Stomach (tissue), 8 donors: ENCODE measurements at regions not wholly inside any gene's neighbourhood (a gene's known extent, or its start where the extent isn't known, plus 50 kb on each side); places are given as distances from the start of the nearest gene placed in this dataset.

Experiments used
- DNase-seq, 2 donors: peaks; one replicate each; pipeline versions ENCODE4 v3.0.0 to v3.0.0-alpha.2; 2013 to 2019
- H3K27ac ChIP-seq, 5 donors: fragments of 200-600 bp in 4 of 5; sonication (generic) in 4 of 5; one replicate each; pipeline ENCODE4 v1.5.1; 2013 to 2019; ENCODE audit warnings: mild to moderate bottlenecking in 1 of 5, moderate library complexity in 1 of 5
- H3K27me3 ChIP-seq, 3 donors: fragments of 200-600 bp; sonication (generic); one replicate each; pipeline ENCODE4 v1.5.1; 2017 to 2019; ENCODE audit warnings: mixed run types in 1 of 3
- H3K36me3 ChIP-seq, 4 donors: fragments of 200-600 bp; sonication (generic); 1 replicate in 3 of 4; 2 replicates in 1 of 4; pipeline ENCODE4 v1.5.1; 2016 to 2019
- H3K4me1 ChIP-seq, 4 donors: fragments of 200-600 bp; sonication (generic); one replicate each; pipeline ENCODE4 v1.5.1; 2016 to 2019
- H3K4me3 ChIP-seq, 4 donors: fragments of 200-600 bp; sonication (generic) in 3 of 4; one replicate each; pipeline ENCODE4 v1.5.1; 2016 to 2019; ENCODE audit warnings: mild to moderate bottlenecking in 1 of 4
- H3K9me3 ChIP-seq, 4 donors: fragments of 200-600 bp; sonication (generic); one replicate each; pipeline ENCODE4 v1.5.1; 2016 to 2019
- EP300 ChIP-seq: sonication (generic); formaldehyde crosslinking; IDR thresholded peaks from one replicate; pipeline ENCODE4 v1.6.1; 2017; ENCODE audit warnings: antibody characterized with exemption
- POLR2A ChIP-seq, 4 donors: fragments of 450-650 bp; IDR thresholded peaks; one replicate each; pipeline ENCODE4 v1.6.1; 2016; ENCODE audit warnings: antibody characterized with exemption in 4 of 4, control low read depth in 2 of 4, mild to moderate bottlenecking in 1 of 4, moderate library complexity in 1 of 4
- POLR2AphosphoS5 ChIP-seq, 3 donors: sonication (generic); formaldehyde crosslinking; IDR thresholded peaks; one replicate each; pipeline ENCODE4 v1.6.1; 2016; ENCODE audit warnings: antibody characterized with exemption in 3 of 3
- WGBS, 5 donors: extraction: QIAGEN DNeasy Blood & Tissue Kit in 3 of 5; methylation state at CpG; one replicate each; pipeline versions ENCODE4 v1.1.5 to v1.1.7; 2013 to 2018; 5-methylcytosine and 5-hydroxymethylcytosine counted together
- intact Hi-C: fragments of 100-400 bp; cut with DNase I; formaldehyde crosslinking; loops from one replicate; pipeline ENCODE4 v1.15.1; 2023; ENCODE audit warnings: low total_unique reads
- TF ChIP-seq, protein P1 (sequence below), 7 experiments: fragments of 450-650 bp in 4 of 7; fragments of 200-600 bp in 3 of 7; sonication (generic) in 3 of 7; IDR thresholded peaks; one replicate each; pipeline ENCODE4 v1.5.1; 2016 to 2019; ENCODE audit warnings: antibody characterized with exemption in 7 of 7, control low read depth in 2 of 7, mild to moderate bottlenecking in 1 of 7
- donor health status: healthy with polysubstance abuse.
- donor health status: Bipolar disorder and iron deficiency.
- donor health status: healthy.

DNA sequence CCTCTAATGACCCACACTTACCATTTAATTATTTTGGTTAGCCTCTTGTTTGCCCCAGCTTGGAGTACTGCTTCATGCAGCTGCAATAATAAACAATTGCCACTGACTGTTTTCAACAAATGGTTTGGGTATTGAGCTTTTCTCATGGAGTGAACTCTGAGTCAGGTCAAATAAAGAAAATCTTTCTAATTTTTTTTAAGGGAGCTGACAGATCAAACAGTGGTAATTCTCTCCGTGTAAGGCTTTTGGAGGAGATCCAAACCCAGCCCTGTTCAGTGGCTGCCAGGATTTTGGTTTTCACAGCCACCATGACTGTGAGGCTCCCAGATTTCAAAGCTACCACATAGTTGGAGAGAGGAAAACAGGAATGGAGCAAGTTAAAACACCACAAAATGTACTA is 110.7 kb upstream of the EFNA5 start:
- intact Hi-C loops = no loop called here
- Histone ChIP-seq H3K4me3 (no peak overlapping the region), H3K36me3 (no peaks in the 10 kb centered on the region), H3K27ac (no peak overlapping the region), H3K9me3 (peaks cover 0 to 16% (median 9%) of the 10 kb centered on the region in 4 donors), H3K4me1 (no peaks in the 10 kb centered on the region), H3K27me3 (no peaks in the 10 kb centered on the region)
- TF ChIP-seq, protein P1, sequence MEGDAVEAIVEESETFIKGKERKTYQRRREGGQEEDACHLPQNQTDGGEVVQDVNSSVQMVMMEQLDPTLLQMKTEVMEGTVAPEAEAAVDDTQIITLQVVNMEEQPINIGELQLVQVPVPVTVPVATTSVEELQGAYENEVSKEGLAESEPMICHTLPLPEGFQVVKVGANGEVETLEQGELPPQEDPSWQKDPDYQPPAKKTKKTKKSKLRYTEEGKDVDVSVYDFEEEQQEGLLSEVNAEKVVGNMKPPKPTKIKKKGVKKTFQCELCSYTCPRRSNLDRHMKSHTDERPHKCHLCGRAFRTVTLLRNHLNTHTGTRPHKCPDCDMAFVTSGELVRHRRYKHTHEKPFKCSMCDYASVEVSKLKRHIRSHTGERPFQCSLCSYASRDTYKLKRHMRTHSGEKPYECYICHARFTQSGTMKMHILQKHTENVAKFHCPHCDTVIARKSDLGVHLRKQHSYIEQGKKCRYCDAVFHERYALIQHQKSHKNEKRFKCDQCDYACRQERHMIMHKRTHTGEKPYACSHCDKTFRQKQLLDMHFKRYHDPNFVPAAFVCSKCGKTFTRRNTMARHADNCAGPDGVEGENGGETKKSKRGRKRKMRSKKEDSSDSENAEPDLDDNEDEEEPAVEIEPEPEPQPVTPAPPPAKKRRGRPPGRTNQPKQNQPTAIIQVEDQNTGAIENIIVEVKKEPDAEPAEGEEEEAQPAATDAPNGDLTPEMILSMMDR (IDR thresholded peaks at IDR 0.05) = no peak
- TF ChIP-seq POLR2AphosphoS5 (IDR thresholded peaks at IDR 0.05) = no peak
- WGBS, 5 donors = 9 to 33% (median 18%) methylated on average over 1 of the region's 1 CpG
- no peak for DNase-seq

DNA sequence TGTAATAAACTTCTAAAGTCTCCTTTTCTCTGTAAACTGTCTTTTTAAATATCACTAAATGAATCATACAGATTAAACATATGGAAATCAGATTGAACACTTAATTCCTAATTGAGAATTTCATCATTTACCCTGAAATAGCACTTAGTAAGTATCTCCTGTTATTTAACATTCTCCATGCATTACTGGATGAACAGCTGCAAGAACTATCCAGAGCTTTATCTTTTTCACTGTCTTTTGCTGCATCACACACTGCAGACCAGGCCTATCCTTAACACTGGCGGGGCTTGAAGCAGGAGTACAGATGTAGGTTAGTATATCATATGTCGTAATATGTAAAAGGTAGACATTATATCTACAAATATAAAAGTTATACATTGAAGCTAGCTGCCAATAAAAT is 108.7 kb upstream of the EFNA5 start:
- no peak for TF ChIP-seq EP300
- TF ChIP-seq, protein P1 (IDR thresholded peaks at IDR 0.05) = no peak
- TF ChIP-seq POLR2AphosphoS5 (IDR thresholded peaks at IDR 0.05) = no peak
- no peak for TF ChIP-seq POLR2A (IDR thresholded peaks at IDR 0.05)
- no peaks in the 10 kb centered on the region for H3K4me1 ChIP-seq
- H3K9me3 ChIP-seq = peaks cover 0 to 14% (median 6%) of the 10 kb centered on the region in 4 donors
- DNase-seq = no peak
- H3K36me3 ChIP-seq = no peaks in the 10 kb centered on the region
- no peak overlapping the region for H3K27ac ChIP-seq
- WGBS, 5 donors = 91 to 98% (median 97%) methylated on average over 2 of the region's 2 CpGs
- intact Hi-C loops = no loop called here
- H3K27me3 ChIP-seq = no peaks in the 10 kb centered on the region
- no peak overlapping the region for H3K4me3 ChIP-seq

DNA sequence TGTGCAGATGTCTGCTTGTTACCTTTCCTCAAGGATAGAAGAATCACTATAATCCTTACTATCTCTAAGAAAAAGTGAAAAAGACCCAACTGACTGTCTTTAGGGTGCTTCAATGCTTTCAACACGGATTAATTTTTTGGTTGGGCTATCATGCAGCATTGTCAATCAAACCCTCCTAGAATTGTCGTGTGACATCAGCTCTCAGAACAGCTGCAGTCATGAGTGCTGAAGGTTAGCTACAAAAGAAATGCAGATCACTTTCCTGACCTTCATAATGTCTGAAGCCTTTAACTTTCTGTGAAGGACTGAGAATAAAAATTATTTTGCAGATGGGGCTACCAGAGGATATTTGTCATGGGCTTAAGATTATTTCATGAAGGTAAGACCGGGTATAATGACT is 107.9 kb upstream of the EFNA5 start:
- no peak overlapping the region for H3K4me3 ChIP-seq
- WGBS, 5 donors = 67 to 85% (median 79%) methylated on average over 3 of the region's 3 CpGs
- H3K36me3 ChIP-seq = no peaks in the 10 kb centered on the region
- intact Hi-C loops = no loop called here
- peaks cover 0 to 14% (median 6%) of the 10 kb centered on the region in 4 donors for H3K9me3 ChIP-seq
- TF ChIP-seq POLR2A (IDR thresholded peaks at IDR 0.05) (no peak), EP300 (no peak), POLR2AphosphoS5 (IDR thresholded peaks at IDR 0.05) (no peak)
- TF ChIP-seq, protein P1 (IDR thresholded peaks at IDR 0.05) = no peak
- H3K27ac ChIP-seq = no peak overlapping the region
- no peak for DNase-seq
- H3K27me3 ChIP-seq = no peaks in the 10 kb centered on the region
- no peaks in the 10 kb centered on the region for H3K4me1 ChIP-seq

DNA sequence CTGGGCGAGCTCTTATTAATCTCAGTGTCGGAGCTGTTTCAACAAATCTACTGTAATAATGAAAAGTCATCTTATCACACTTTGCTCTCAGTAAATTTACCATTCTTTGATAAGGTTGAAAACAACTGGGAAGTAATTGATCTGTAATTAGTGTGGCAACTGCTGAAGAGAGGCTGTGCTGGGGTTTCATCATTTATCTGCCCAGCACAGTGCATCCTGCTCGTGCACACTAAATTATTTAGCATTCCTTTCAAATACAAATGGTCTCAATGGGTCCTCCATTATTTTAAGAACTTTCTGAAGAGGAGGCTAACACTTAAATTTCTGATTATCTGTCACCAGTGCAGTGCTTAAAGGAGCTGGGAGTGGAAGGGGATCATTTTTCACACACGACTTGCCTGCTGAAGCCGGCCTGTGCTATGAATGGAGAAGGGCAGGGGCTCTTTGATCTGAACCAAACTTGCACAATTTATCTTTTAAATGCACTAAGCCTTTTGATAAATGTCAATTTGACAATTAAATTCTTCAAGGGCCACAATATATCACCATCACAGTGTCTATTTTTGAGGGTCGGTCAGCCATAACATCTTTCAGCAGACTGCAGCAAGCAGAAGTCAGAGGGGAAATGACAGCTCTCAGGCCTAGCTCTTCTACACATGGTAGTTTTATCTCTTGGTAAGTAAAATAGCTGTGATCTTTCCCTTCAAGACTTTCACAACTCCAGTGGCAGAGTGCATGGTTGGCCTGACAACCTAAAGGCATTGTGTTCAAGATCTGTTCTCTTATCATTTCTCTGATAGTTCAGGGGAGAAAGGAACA is 106.4 kb upstream of the EFNA5 start:
- H3K9me3 ChIP-seq = peaks cover 0 to 14% (median 6%) of the 10 kb centered on the region in 4 donors
- H3K4me3 ChIP-seq = no peak overlapping the region
- H3K27ac ChIP-seq = no peak overlapping the region
- intact Hi-C loops = no loop called here
- no peak for TF ChIP-seq POLR2A (IDR thresholded peaks at IDR 0.05)
- TF ChIP-seq EP300 = no peak
- TF ChIP-seq POLR2AphosphoS5 (IDR thresholded peaks at IDR 0.05) = no peak
- TF ChIP-seq, protein P1 (IDR thresholded peaks at IDR 0.05) = no peak
- H3K36me3 ChIP-seq = no peaks in the 10 kb centered on the region
- H3K27me3 ChIP-seq = no peaks in the 10 kb centered on the region
- DNase-seq = no peak
- no peaks in the 10 kb centered on the region for H3K4me1 ChIP-seq
- WGBS, 5 donors = 43 to 63% (median 52%) methylated on average over 6 of the region's 6 CpGs
